Panc1 (cell line): ENCODE measurements at regions not wholly inside any gene's neighbourhood (a gene's known extent, or its start where the extent isn't known, plus 50 kb on each side); places are given as distances from the start of the nearest gene placed in this dataset.

Experiments used
- ATAC-seq: fragments of 200-7000 bp; cut with Tn5 transposase; 2 replicates; pipeline ENCODE4 v1.9.1; 2020; ENCODE audit warnings: mild to moderate bottlenecking, moderate library complexity
- BruUV-seq: library from RNA; stranded (reverse); fragments of 400-500 nt; replicated peaks from 2 replicates; lab custom pipeline; 2021; lab: Mats Ljungman, UMichigan
- CTCF ChIA-PET: fragments of 300-600 bp; sonication (Branson Sonifier 250); formaldehyde crosslinking; loops from one replicate; lab custom pipeline; 2022; ENCODE audit warnings: antibody characterized with exemption; lab: Charles Lee
- POLR2A ChIA-PET: fragments of 300-600 bp; sonication (Branson Sonifier 250); formaldehyde crosslinking; loops from one replicate; lab custom pipeline; 2022; ENCODE audit warnings: antibody characterized with exemption; lab: Charles Lee
- DNase-seq: peaks from one replicate; pipeline ENCODE4 v3.0.0-alpha.2; 2010; ENCODE audit warnings: low read depth, low spot score
- H3K27ac ChIP-seq: 2 replicates; pipeline ENCODE4 v1.5.1; 2011; ENCODE audit warnings: mild to moderate bottlenecking, low read length, inconsistent platforms
- H3K27me3 ChIP-seq: fragments of 200-500 bp; sonication (Bioruptor generic); 2 replicates; pipeline ENCODE4 v1.6.0; 2014; ENCODE audit warnings: low read length, inconsistent platforms; ENCODE audit not compliant: control insufficient read depth, insufficient read depth
- H3K36me3 ChIP-seq: fragments of 200-500 bp; sonication (Bioruptor generic); 2 replicates; pipeline ENCODE4 v1.5.1; 2014; ENCODE audit warnings: inconsistent platforms, mild to moderate bottlenecking, low read length, moderate library complexity; ENCODE audit not compliant: control insufficient read depth, insufficient read depth
- H3K4me1 ChIP-seq: 2 replicates; pipeline ENCODE4 v1.5.1; 2011; ENCODE audit warnings: inconsistent platforms, mild to moderate bottlenecking, low read length, moderate library complexity; ENCODE audit not compliant: control insufficient read depth, insufficient read depth
- H3K4me3 ChIP-seq, 2 experiments: 2 replicates each; pipeline ENCODE4 v1.5.1; 2011 to 2012; ENCODE audit warnings: low read depth in 2 of 2, low read length in 2 of 2, mild to moderate bottlenecking in 2 of 2, inconsistent platforms in 1 of 2, moderate library complexity in 1 of 2
- H3K9me3 ChIP-seq: fragments of 200-500 bp; sonication (Bioruptor generic); 2 replicates; pipeline ENCODE4 v1.5.1; 2014; ENCODE audit warnings: low read depth, mild to moderate bottlenecking, inconsistent platforms, low read length, moderate library complexity; ENCODE audit not compliant: control insufficient read depth, insufficient read depth
- CTCF ChIP-seq: fragments of 450-650 bp; IDR thresholded peaks from 2 replicates; pipeline ENCODE4 v1.5.1; 2017; ENCODE audit warnings: mild to moderate bottlenecking
- POLR2AphosphoS5 ChIP-seq: IDR thresholded peaks from 2 replicates; pipeline ENCODE4 v1.6.1; 2012; ENCODE audit warnings: mild to moderate bottlenecking, low read depth, low read length, moderate library complexity
- REST ChIP-seq, 2 experiments: IDR thresholded peaks; 2 replicates each; pipeline ENCODE4 v1.6.1; 2011 to 2012; ENCODE audit warnings: low read depth in 2 of 2, control low read depth in 1 of 2, low read length in 1 of 2, mild to moderate bottlenecking in 1 of 2, moderate library complexity in 1 of 2; ENCODE audit not compliant: insufficient read depth in 1 of 2
- SIN3A ChIP-seq: IDR thresholded peaks from 2 replicates; pipeline ENCODE4 v1.6.1; 2012; ENCODE audit warnings: low read depth, mild to moderate bottlenecking, low read length, moderate library complexity, borderline replicate concordance; ENCODE audit not compliant: insufficient read depth
- TCF7L2 ChIP-seq: IDR thresholded peaks from 2 replicates; pipeline ENCODE4 v1.6.1; 2011; ENCODE audit warnings: mild to moderate bottlenecking, low read depth, low read length, inconsistent platforms
- in situ Hi-C: cut with HindIII; loops from 2 replicates; pipeline ENCODE4 v1.10.0; 2016; ENCODE audit warnings: low sequenced_read_pairs, low pct_unique_long_range_greater_than_20kb
- intact Hi-C: fragments of 100-400 bp; cut with micrococcal nuclease; formaldehyde crosslinking; loops from one replicate; pipeline ENCODE4 v1.10.0; 2022; ENCODE audit not compliant: unreplicated experiment

- in situ Hi-C loops (no loop called here), intact Hi-C loops (no loop called here)
- H3K4me3 ChIP-seq: no peak overlapping the region
- H3K9me3 ChIP-seq: no peaks in the 10 kb centered on the region
- TF ChIP-seq SIN3A (no peak), TCF7L2 (no peak), POLR2AphosphoS5 (no peak), REST (IDR thresholded peaks at IDR 0.05; ENCODE audit: insufficient read depth in 1 of 2, low read depth in 2 of 2, low read length in 1 of 2) (no peak), CTCF (no peak)
- no peaks in the 10 kb centered on the region for H3K4me1 ChIP-seq
- no TSS peak for BruUV-seq
- H3K27me3 ChIP-seq: peaks cover 2% of the 10 kb centered on the region; the same call in 1 of the 2 replicates
- ATAC-seq: no peak
- CTCF ChIA-PET: no interaction called here
- no peaks in the 10 kb centered on the region for H3K36me3 ChIP-seq
- POLR2A ChIA-PET: no interaction called here
- DNase-seq: no peak
- H3K27ac ChIP-seq: no peak overlapping the region
Observed at GRCh38 chr15:38192496-38192895, 60.1 kb upstream of the SPRED1 start.

GRCh38 chr15:38193496-38193895 lies 59.1 kb upstream of the SPRED1 start:
- H3K4me3 ChIP-seq: no peak overlapping the region
- no peak overlapping the region for H3K27ac ChIP-seq
- H3K4me1 ChIP-seq: no peaks in the 10 kb centered on the region
- H3K27me3 ChIP-seq: no peaks in the 10 kb centered on the region; the same call in 1 of the 2 replicates
- TF ChIP-seq POLR2AphosphoS5 (no peak), CTCF (no peak), REST (IDR thresholded peaks at IDR 0.05; ENCODE audit: insufficient read depth in 1 of 2, low read depth in 2 of 2, low read length in 1 of 2) (no peak), TCF7L2 (no peak), SIN3A (no peak)
- BruUV-seq: no TSS peak
- DNase-seq: no peak
- no peaks in the 10 kb centered on the region for H3K36me3 ChIP-seq
- no peaks in the 10 kb centered on the region for H3K9me3 ChIP-seq
- ChIA-PET POLR2A (no interaction called here), CTCF (no interaction called here)
- ATAC-seq: no peak
- in situ Hi-C loops: no loop called here
- intact Hi-C loops: no loop called here
